SU-DHL-6 (cell line): ENCODE measurements at regions not wholly inside any gene's neighbourhood (a gene's known extent, or its start where the extent isn't known, plus 50 kb on each side); places are given as distances from the start of the nearest gene placed in this dataset.
"Not testable (repeated sequence)": the region's sequence is repeated elsewhere in the genome, so short reads cannot be mapped to it uniquely, and the experiment has no call there.

ENCODE experiments used
- H2AFZ ChIP-seq: fragments of 200-600 bp; sonication (generic); 2 replicates; pipeline ENCODE4 v1.6.1; 2014; ENCODE audit warnings: low read depth, mild to moderate bottlenecking, moderate library complexity, mixed read lengths, antibody characterized with exemption, low read length; ENCODE audit not compliant: severe bottlenecking
- H3F3A ChIP-seq: fragments of 200-600 bp; shearing (Covaris generic); 2 replicates; pipeline ENCODE4 v1.6.0; 2016; ENCODE audit warnings: antibody characterized with exemption, mild to moderate bottlenecking; ENCODE audit not compliant: insufficient read depth
- H3K27ac ChIP-seq: fragments of 200-600 bp; sonication (generic); 2 replicates; pipeline ENCODE4 v1.5.1; 2016; ENCODE audit warnings: low read depth, mild to moderate bottlenecking, low read length, moderate library complexity, mixed read lengths
- H3K27me3 ChIP-seq: fragments of 200-600 bp; sonication (generic), shearing (Covaris generic); 2 replicates; pipeline ENCODE4 v1.6.0; 2014; ENCODE audit warnings: mild to moderate bottlenecking, low read length
- H3K36me3 ChIP-seq: fragments of 200-600 bp; sonication (generic); 2 replicates; pipeline ENCODE4 v1.6.1; 2014; ENCODE audit warnings: mild to moderate bottlenecking, low read length, mixed read lengths
- H3K4me2 ChIP-seq: fragments of 300-600, 200-600 bp; shearing (Covaris generic), sonication (generic); 2 replicates; pipeline ENCODE4 v1.6.0; 2014; ENCODE audit warnings: low read length, low read depth, mild to moderate bottlenecking; ENCODE audit not compliant: poor library complexity, severe bottlenecking
- H3K4me3 ChIP-seq: fragments of 200-600 bp; sonication (generic); 2 replicates; pipeline ENCODE4 v1.5.1; 2014; ENCODE audit warnings: antibody characterized with exemption, low read length, mild to moderate bottlenecking, mixed read lengths; ENCODE audit not compliant: insufficient read depth, poor library complexity, severe bottlenecking
- H3K79me2 ChIP-seq: fragments of 200-600 bp; sonication (generic); 2 replicates; pipeline ENCODE4 v1.6.1; 2014; ENCODE audit warnings: mild to moderate bottlenecking, low read length, moderate library complexity; ENCODE audit not compliant: insufficient read depth
- H3K9ac ChIP-seq: fragments of 200-600 bp; sonication (generic); 2 replicates; pipeline ENCODE4 v1.7.0; 2014; ENCODE audit warnings: mild to moderate bottlenecking, low read length
- H3K9me2 ChIP-seq: fragments of 200-600 bp; sonication (generic); replicated peaks from 2 replicates; pipeline ENCODE4 v1.6.1; 2014; ENCODE audit warnings: low read length; ENCODE audit not compliant: insufficient read depth
- H3K9me3 ChIP-seq: fragments of 200-600 bp; sonication (generic); 2 replicates; pipeline ENCODE4 v1.6.1; 2014; ENCODE audit warnings: low read length, mixed read lengths; ENCODE audit not compliant: insufficient read depth
- H4K20me1 ChIP-seq: fragments of 200-600 bp; sonication (generic); 2 replicates; pipeline ENCODE4 v1.6.1; 2014; ENCODE audit warnings: low read depth, mild to moderate bottlenecking, antibody characterized with exemption, low read length, moderate library complexity, mixed read lengths
- EZH2phosphoT487 ChIP-seq: fragments of 200-600 bp; sonication (generic), shearing (Covaris generic); conservative IDR thresholded peaks from 2 replicates; pipeline ENCODE4 v1.6.1; 2018; ENCODE audit warnings: mild to moderate bottlenecking, antibody characterized with exemption, low read length, moderate library complexity, mixed read lengths
- TF ChIP-seq, protein P1 (sequence below): fragments of 200-600 bp; sonication (generic); IDR thresholded peaks from one replicate; pipeline ENCODE4 v1.5.1; 2017; ENCODE audit warnings: antibody characterized with exemption, mild to moderate bottlenecking, low read length, moderate library complexity; ENCODE audit not compliant: insufficient read depth, poor library complexity, severe bottlenecking

DNA sequence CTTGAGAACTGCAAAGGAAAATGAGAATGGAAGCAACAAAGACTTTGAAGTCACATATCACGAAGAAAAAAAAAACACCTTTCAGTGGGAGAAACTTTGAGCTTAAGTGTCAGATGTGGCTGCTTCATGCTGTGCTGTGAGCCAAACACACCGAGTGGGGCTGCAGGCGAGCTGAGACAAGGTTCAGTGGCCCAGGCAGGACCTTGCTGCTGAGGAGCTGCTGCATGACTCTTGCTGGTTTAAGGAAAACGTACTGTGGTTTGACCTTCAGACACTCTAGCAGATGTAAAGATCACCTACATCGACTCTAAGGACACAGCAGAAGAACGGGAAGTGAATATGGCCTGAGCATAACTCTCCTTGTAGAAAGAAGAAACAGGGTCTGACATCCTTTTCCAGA lies 118.1 kb upstream of the OR4E1 start:
- Histone ChIP-seq H3K4me2 (no peak overlapping the region), H2AFZ (no peak overlapping the region), H3K27me3 (no peaks in the 10 kb centered on the region), H3K4me3 (no peak overlapping the region), H3K9me2 (no peaks in the 10 kb centered on the region), H4K20me1 (no peaks in the 10 kb centered on the region), H3F3A (no peaks in the 10 kb centered on the region), H3K27ac (no peak overlapping the region), H3K9me3 (no peaks in the 10 kb centered on the region), H3K36me3 (no peaks in the 10 kb centered on the region), H3K9ac (no peak overlapping the region), H3K79me2 (no peaks in the 10 kb centered on the region)
- TF ChIP-seq, protein P1, sequence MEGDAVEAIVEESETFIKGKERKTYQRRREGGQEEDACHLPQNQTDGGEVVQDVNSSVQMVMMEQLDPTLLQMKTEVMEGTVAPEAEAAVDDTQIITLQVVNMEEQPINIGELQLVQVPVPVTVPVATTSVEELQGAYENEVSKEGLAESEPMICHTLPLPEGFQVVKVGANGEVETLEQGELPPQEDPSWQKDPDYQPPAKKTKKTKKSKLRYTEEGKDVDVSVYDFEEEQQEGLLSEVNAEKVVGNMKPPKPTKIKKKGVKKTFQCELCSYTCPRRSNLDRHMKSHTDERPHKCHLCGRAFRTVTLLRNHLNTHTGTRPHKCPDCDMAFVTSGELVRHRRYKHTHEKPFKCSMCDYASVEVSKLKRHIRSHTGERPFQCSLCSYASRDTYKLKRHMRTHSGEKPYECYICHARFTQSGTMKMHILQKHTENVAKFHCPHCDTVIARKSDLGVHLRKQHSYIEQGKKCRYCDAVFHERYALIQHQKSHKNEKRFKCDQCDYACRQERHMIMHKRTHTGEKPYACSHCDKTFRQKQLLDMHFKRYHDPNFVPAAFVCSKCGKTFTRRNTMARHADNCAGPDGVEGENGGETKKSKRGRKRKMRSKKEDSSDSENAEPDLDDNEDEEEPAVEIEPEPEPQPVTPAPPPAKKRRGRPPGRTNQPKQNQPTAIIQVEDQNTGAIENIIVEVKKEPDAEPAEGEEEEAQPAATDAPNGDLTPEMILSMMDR, result no peak
- no peak for TF ChIP-seq EZH2phosphoT487

DNA sequence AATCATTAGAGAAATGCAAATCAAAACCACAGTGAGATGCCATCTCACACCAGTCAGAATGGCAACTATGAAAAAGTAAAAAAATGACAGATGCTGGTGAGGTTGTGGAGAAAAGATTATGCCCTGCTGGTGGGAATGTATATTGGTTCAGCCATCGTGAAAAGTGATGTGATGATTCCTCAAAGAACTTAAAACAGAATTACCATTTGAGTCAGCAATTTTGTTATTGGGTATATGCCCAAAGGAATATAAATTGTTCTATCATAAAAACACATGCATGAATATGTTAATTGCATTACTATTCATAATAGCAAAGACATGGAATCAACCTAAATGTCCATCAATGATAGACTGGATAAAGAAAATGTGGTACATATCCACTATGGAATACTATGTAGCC lies 115.1 kb upstream of the OR4E1 start:
- H3K36me3 ChIP-seq, H4K20me1 ChIP-seq, H3K4me2 ChIP-seq, H3K9me2 ChIP-seq, H3K9me3 ChIP-seq, H3K27ac ChIP-seq, H3K4me3 ChIP-seq, H3K27me3 ChIP-seq, H3K79me2 ChIP-seq, H3F3A ChIP-seq, H2AFZ ChIP-seq, H3K9ac ChIP-seq: not testable (repeated sequence)

DNA sequence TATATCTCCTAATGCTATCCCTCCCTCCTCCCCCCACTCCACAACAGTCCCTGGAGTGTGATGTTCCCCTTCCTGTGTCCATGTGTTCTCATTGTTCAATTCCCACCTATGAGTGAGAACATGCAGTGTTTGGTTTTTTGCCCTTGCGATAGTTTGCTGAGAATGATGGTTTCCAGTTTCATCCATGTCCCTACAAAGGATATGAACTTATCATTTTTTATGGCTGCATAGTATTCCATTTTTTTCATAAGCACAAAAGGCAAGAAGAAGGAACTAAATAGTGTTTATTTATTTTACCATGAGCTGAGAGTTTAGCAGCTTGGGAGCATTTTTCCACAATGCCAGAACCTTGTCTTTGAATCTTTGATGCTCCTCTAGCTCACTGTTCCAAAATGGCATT lies 113.6 kb upstream of the OR4E1 start:
- not testable (repeated sequence) for H3K9ac ChIP-seq, H3K27me3 ChIP-seq, H3K9me2 ChIP-seq, H3F3A ChIP-seq, H3K4me3 ChIP-seq, H3K79me2 ChIP-seq, H2AFZ ChIP-seq, H3K36me3 ChIP-seq, H3K27ac ChIP-seq, H3K4me2 ChIP-seq, H3K9me3 ChIP-seq, H4K20me1 ChIP-seq

DNA sequence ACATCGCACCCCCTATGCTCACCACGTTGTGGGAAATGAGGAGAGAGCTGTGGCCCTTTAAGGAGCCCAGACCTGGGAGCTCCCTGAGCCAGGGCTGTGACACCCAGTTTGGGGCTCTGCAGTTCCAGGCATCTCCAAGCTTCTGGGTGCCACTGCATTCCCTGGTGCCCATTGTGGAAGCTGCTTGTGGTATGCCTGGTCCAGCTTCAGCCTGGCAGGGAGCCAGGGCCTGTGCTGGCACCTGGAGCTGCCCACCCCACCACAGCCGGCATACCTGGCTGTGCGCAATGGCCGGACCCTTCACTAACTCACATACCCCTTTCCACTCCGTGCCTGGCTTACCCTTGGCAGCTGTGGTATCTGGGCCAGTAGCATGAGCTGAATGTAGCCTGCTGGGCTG lies 107.9 kb upstream of the OR4E1 start:
- no peaks in the 10 kb centered on the region for H3K79me2 ChIP-seq
- no peak overlapping the region for H3K4me3 ChIP-seq
- no peak overlapping the region for H3K9ac ChIP-seq
- H3K9me3 ChIP-seq, result no peaks in the 10 kb centered on the region
- H4K20me1 ChIP-seq, result no peaks in the 10 kb centered on the region
- no peak for TF ChIP-seq EZH2phosphoT487
- TF ChIP-seq, protein P1, result no peak
- H3K4me2 ChIP-seq, result no peak overlapping the region
- no peak overlapping the region for H3K27ac ChIP-seq
- no peaks in the 10 kb centered on the region for H3K9me2 ChIP-seq
- no peaks in the 10 kb centered on the region for H3K27me3 ChIP-seq
- no peak overlapping the region for H2AFZ ChIP-seq
- no peaks in the 10 kb centered on the region for H3K36me3 ChIP-seq
- H3F3A ChIP-seq, result no peaks in the 10 kb centered on the region
